HEK293T (cell line): ENCODE measurements at regions not wholly inside any gene's neighbourhood (a gene's known extent, or its start where the extent isn't known, plus 50 kb on each side); places are given as distances from the start of the nearest gene placed in this dataset.

ENCODE experiments used
- BHLHE40 ChIP-seq: fragments of 450-650 bp; IDR thresholded peaks from 2 replicates; pipeline ENCODE4 v1.6.1; 2016; ENCODE audit warnings: mild to moderate bottlenecking, moderate library complexity, borderline replicate concordance
- PKNOX1 ChIP-seq: fragments of 450-650 bp; IDR thresholded peaks from 2 replicates; pipeline ENCODE4 v1.6.1; 2016
- TARDBP ChIP-seq: fragments of 450-650 bp; IDR thresholded peaks from 2 replicates; pipeline ENCODE4 v1.6.1; 2016

GRCh38 chr15:29920515-29920914, 98.2 kb upstream of the TJP1 start:
- TF ChIP-seq BHLHE40 (no peak), TARDBP (no peak), PKNOX1 (no peak)
